GM19455 (cell line): ENCODE measurements at regions not wholly inside any gene's neighbourhood (a gene's known extent, or its start where the extent isn't known, plus 50 kb on each side); places are given as distances from the start of the nearest gene placed in this dataset.

ENCODE experiments used
- ATAC-seq: cut with Tn5 transposase; IDR thresholded peaks from one replicate; pipeline ENCODE4 v1.9.1; 2021; ENCODE audit not compliant: unreplicated experiment

DNA sequence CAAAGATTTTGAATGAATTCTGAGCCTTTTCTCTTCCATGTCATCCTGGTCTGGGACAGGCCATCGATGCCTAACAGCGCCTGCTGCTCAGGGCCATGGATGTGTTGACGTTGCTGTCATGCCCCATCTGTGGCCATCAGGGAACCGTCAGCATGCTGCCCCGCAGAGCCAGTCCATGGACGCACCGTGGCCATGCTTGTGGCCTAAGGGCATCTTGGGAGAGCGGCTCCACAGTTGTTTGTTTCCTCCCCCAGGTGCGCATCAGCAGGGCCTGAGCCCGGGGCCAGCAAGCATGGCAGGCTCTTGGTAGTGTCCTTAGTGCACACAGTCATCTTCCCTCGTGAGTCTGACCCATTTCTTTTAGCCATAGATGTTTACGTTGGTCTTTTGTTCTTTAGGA lies 142.7 kb downstream of the VAPA start:
- no peak for ATAC-seq

GRCh38 chr18:10057401-10057893 lies 143.6 kb downstream of the VAPA start:
- no peak for ATAC-seq

DNA sequence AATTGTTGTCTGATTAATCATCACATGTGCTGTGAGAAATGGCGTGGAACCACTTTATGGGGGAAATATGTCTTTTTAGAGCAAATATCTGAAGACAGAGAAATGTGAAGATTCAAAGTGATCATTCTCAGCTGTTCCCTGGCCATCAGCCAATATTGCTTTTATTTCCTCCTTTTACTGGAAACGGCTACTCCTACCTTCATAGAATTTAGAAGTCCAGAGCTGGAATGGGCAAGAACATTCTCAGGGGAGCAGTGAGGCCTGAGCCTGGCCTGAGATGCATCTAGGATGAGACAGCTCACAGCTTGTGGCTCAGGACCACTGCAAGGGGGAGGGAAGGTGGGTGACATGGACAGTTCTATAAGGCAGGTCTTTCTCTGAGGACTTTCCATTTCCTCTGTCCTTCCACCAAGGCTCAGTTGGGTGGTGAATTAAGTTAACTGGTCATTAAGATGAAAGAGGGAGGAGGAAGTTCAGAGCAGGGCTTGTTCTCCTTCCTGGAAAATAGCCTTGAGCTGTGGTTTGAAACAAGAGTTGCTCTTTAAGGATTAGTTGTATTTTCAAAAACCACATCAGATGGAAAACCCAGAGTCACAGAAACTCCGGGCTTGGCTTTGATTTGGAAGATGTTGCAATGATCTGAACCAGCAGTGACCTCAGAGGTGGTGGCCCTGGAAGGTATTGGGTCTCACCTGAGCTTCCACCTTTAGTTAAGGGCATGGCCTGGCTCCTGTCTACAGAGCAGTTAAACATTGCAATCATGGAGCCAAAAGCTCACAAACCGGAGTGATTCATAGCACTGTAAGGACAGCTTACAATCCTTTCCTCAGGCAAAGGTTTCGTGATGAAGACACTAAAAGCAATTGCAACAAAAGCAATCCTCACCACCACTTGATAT lies 144.3 kb downstream of the VAPA start:
- ATAC-seq = no peak

- ATAC-seq = no peak
Measured at GRCh38 chr18:10059610-10060468, 146.0 kb downstream of the VAPA start.

- ATAC-seq = no peak
Measured at GRCh38 chr18:10060469-10060782, 146.6 kb downstream of the VAPA start.

- no peak for ATAC-seq
Measured at GRCh38 chr18:10060841-10061240, 147.0 kb downstream of the VAPA start.

- no peak for ATAC-seq
Measured at GRCh38 chr18:10061566-10062140, 147.8 kb downstream of the VAPA start.

DNA sequence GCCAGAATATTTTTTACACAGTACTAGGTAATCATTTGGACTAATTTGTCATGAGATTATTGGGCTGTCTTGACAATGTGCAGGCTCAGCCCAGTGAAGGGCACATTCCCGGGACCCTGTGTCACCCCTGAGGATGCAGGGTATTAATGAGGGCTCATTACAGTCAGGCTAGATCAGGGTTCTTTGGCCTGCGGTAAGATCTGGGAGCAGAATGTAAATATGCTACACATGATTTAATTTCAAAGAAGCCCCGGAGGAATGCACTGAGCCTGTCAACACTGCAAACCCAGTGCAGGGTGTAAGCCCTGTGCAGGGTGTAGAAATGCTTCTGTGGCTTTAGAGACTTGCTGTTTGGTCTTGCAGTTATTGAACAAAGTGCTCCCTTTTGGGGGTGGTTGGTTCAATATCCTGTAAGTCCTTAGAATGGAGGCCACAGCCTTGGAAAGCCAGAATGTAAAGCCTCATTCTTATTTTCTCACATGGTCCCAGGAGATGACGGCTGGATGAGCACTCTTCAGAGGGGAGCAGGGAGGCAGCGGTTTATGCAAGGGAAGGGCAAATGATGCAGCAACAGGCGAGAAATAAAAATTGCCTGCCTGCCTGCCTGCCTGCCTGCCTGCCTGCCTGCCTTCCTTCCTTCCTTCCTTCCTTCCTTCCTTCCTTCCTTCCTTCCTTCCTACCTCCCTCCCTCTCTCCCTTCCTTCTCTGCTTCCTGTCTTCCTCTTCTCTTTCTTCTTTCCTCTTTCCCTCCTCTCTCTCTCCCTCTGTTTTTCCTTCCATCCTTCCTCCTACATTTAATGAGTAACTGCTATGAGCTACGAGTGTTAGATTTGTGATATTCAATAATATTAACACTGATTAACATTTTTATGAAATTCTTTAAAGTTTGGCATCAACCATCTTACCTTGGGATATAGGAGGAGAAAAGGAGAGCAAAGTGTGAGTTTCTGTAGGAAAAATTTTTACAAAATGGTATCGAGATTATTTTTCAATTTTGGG lies 148.8 kb downstream of the VAPA start:
- no peak for ATAC-seq

- no peak for ATAC-seq
Measured at GRCh38 chr18:10063489-10063888, 149.7 kb downstream of the VAPA start.

GRCh38 chr18:10064267-10064666 lies 150.5 kb downstream of the VAPA start:
- ATAC-seq = no peak

- no peak for ATAC-seq
Measured at GRCh38 chr18:10065296-10065695, 151.5 kb downstream of the VAPA start.

DNA sequence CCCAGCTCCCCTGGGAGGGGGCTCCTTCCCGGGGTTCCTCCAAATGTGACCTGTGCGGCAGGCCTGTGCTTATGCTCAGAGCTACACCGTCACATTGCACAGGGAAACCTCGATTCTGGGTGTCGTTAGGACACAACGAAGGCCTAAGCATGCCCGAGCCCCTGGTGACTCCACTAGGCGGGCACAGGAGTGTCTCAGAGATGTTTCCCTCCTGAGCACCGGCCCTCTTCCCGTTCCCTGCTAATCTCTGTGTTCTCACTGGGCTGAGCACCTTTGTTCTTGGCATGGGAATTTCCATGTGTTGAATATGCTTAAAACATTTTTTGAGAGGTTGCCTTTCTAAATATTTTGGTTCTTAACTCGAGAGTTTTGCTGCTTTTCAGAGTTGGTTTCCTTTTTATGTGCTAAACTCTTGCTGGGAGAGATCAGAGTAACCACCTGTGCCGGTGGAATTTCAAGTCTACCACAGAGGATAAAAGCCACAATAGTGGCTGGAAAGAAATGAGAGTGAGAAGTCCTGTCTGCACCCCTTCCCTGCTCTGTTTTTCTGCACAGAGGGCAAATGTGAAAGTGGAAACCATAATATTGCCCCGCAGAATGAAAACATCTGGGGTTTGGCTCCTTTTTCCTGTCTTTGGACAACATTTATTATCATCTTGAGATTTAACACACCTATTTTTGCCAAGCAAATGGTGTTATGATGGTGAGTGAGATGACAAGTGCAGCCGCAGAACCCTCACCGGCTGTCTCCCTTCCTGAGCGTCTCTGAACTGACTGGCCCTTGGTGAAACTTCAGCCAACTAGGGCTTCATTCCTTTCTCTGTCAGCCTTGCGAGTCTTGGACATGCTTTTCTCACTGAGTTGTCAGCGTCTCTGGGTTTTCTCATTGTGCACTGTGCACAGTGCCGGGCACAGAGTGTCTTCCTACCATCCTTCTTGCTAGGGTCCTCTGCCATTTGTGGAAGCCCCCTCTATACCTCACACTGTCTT lies 154.1 kb downstream of the VAPA start:
- ATAC-seq = no peak

- no peak for ATAC-seq
Measured at GRCh38 chr18:10068766-10069567, 155.2 kb downstream of the VAPA start.

DNA sequence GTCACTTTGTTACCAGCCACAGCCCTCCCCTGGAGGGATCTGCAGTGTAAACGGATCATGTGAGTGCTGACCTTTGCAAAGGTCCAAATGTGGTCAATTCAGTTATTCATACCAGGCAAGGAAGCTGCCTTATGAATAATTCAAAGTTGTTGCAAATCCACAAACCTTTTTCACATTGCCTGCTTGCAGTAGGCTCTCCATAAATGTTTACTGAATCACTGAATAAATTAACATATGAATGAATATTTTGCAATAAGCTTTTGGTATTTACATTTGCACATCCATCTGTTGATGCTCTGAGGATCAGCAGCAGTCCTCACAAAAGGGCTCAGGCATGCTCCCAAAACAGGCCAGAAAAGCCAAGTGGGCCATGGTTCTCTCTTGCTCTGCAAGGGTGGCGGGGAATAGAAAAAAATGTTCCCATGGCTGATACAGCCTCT lies 156.8 kb downstream of the VAPA start:
- ATAC-seq = no peak

- no peak for ATAC-seq
Measured at GRCh38 chr18:10072671-10073175, 158.9 kb downstream of the VAPA start.

DNA sequence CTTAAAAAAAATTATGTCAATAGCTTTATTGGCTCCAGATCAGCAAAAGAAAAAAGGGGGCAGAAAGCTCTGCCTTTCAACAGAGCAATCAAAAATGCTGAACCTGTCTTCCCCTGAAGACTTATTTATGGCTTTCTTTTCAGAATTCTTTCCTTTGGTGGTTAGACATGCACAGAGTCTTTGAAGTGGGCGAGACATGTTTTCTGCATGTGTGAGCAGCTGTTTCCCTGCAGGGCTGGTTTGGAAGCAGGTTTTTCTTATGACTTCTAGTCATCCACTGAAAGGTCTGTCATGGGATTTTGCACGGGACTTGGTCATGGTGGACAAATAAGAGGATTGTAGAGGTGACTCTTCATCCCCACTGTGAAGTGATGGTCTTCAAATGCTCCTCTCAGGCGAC lies 160.3 kb downstream of the VAPA start:
- ATAC-seq = no peak

- no peak for ATAC-seq
Measured at GRCh38 chr18:10074728-10075127, 160.9 kb downstream of the VAPA start.

- no peak for ATAC-seq
Measured at GRCh38 chr18:10076502-10077030, 162.8 kb downstream of the VAPA start.
